GM12878 (cell line): ENCODE measurements at regions not wholly inside any gene's neighbourhood (a gene's known extent, or its start where the extent isn't known, plus 50 kb on each side); places are given as distances from the start of the nearest gene placed in this dataset.

ENCODE experiments used
- ATAC-seq: fragments of 200-7000 bp; cut with Tn5 transposase; 3 replicates; pipeline ENCODE4 v1.9.1; 2020; ENCODE audit warnings: mild to moderate bottlenecking, moderate library complexity
- BruUV-seq: library from RNA; stranded (reverse); fragments of 400-500 nt; replicated peaks from 2 replicates; lab custom pipeline; 2021; lab: Mats Ljungman, UMichigan
- CTCF ChIA-PET: fragments of 300-600 bp; sonication (Branson Sonifier 250); formaldehyde crosslinking; extraction: SDS; loops from one replicate; lab custom pipeline; 2021; ENCODE audit warnings: inconsistent platforms; lab: Yijun Ruan, JAX
- POLR2A ChIA-PET: fragments of 350-600 bp; formaldehyde crosslinking; extraction: SDS; loops from one replicate; lab custom pipeline; 2021; ENCODE audit warnings: inconsistent platforms; lab: Charles Lee
- RAD21 ChIA-PET: fragments of 300-600 bp; sonication (Branson Sonifier 250); formaldehyde crosslinking; loops from one replicate; lab custom pipeline; 2023; ENCODE audit warnings: antibody characterized with exemption; ENCODE audit not compliant: unreplicated experiment; lab: Charles Lee
- SMC1A ChIA-PET: fragments of 300-600 bp; sonication (Branson Sonifier 250); formaldehyde crosslinking; loops from one replicate; lab custom pipeline; 2023; ENCODE audit not compliant: unreplicated experiment, uncharacterized antibody; lab: Charles Lee
- DNase-seq: peaks from one replicate; pipeline ENCODE4 v3.0.0-alpha.2; 2011; ENCODE audit warnings: low read depth, low spot score
- FAIRE-seq: peaks from 3 replicates; lab custom pipeline; 2011; peaks lifted over from hg19 to GRCh38; lab: Jason Lieb, UNC
- H2AFZ ChIP-seq: 2 replicates; pipeline ENCODE4 v1.6.0; 2011; ENCODE audit warnings: low read depth, low read length, control low read depth; ENCODE audit not compliant: control insufficient read depth
- H3K27ac ChIP-seq: 2 replicates; pipeline ENCODE4 v1.5.1; 2011; ENCODE audit warnings: control low read depth; ENCODE audit not compliant: control insufficient read depth, insufficient read depth
- H3K27me3 ChIP-seq, 2 experiments: replicated peaks in 1 of 2; 2 replicates each; pipeline versions ENCODE4 v1.6.0 to v1.6.1; 2011; ENCODE audit warnings: low read length in 1 of 2; ENCODE audit not compliant: control insufficient read depth in 2 of 2, insufficient read depth in 2 of 2
- H3K36me3 ChIP-seq, 2 experiments: 2 replicates each; pipeline ENCODE4 v1.5.1; 2011; ENCODE audit warnings: low read length in 1 of 2; ENCODE audit not compliant: control insufficient read depth in 2 of 2, insufficient read depth in 2 of 2
- H3K4me1 ChIP-seq: 2 replicates; pipeline ENCODE4 v1.6.1; 2011; ENCODE audit warnings: mild to moderate bottlenecking, low read length, moderate library complexity, mixed read lengths; ENCODE audit not compliant: control insufficient read depth, insufficient read depth
- H3K4me2 ChIP-seq: 2 replicates; pipeline ENCODE4 v1.6.0; 2011; ENCODE audit warnings: control low read depth; ENCODE audit not compliant: control insufficient read depth, insufficient read depth
- H3K4me3 ChIP-seq: fragments of 200-600 bp; sonication (generic); 2 replicates; pipeline ENCODE4 v1.5.1; 2016
- H3K79me2 ChIP-seq: 2 replicates; pipeline ENCODE4 v1.6.0; 2011; ENCODE audit warnings: low read length; ENCODE audit not compliant: control insufficient read depth, insufficient read depth
- H3K9ac ChIP-seq: 2 replicates; pipeline ENCODE4 v1.8.0; 2011; ENCODE audit warnings: low read length, control low read depth, mixed read lengths; ENCODE audit not compliant: control insufficient read depth, insufficient read depth
- H3K9me3 ChIP-seq: replicated peaks from 3 replicates; pipeline ENCODE4 v1.5.1; 2011; ENCODE audit warnings: mild to moderate bottlenecking, low read length; ENCODE audit not compliant: control insufficient read depth, insufficient read depth
- H4K20me1 ChIP-seq: 2 replicates; pipeline ENCODE4 v1.6.0; 2011; ENCODE audit not compliant: control insufficient read depth, insufficient read depth
- BACH1 ChIP-seq: fragments of 450-650 bp; IDR thresholded peaks from 2 replicates; pipeline ENCODE4 v1.6.1; 2017; ENCODE audit warnings: mild to moderate bottlenecking, borderline replicate concordance
- BRCA1 ChIP-seq: IDR thresholded peaks from 2 replicates; pipeline ENCODE4 v1.6.1; 2011; ENCODE audit warnings: low read depth, low read length, improper control_type of control experiment
- EP300 ChIP-seq, 2 experiments: fragments of 150-350 bp in 1 of 2; IDR thresholded peaks; 2 replicates each; pipeline ENCODE4 v1.6.1; 2011 to 2012; ENCODE audit warnings: low read depth in 2 of 2, low read length in 2 of 2, borderline replicate concordance in 1 of 2, improper control_type of control experiment in 1 of 2, inconsistent platforms in 1 of 2; ENCODE audit not compliant: control insufficient read depth in 1 of 2
- ESRRA ChIP-seq: IDR thresholded peaks from 2 replicates; pipeline ENCODE4 v1.6.1; 2012; ENCODE audit warnings: mild to moderate bottlenecking, low read length, improper control_type of control experiment
- IKZF2 ChIP-seq, 2 experiments: fragments of 450-650 bp; IDR thresholded peaks; 2 replicates each; pipeline ENCODE4 v1.6.1; 2017; ENCODE audit warnings: mild to moderate bottlenecking in 2 of 2, moderate library complexity in 2 of 2
- MTA2 ChIP-seq: fragments of 450-650 bp; IDR thresholded peaks from 2 replicates; pipeline ENCODE4 v1.6.1; 2016; ENCODE audit warnings: low read depth, mild to moderate bottlenecking, moderate library complexity
- MXI1 ChIP-seq: fragments of 150-350 bp; IDR thresholded peaks from 2 replicates; pipeline ENCODE4 v1.6.1; 2011; ENCODE audit warnings: low read depth, mild to moderate bottlenecking, inconsistent platforms, low read length, improper control_type of control experiment
- NBN ChIP-seq: fragments of 450-650 bp; IDR thresholded peaks from 2 replicates; pipeline ENCODE4 v1.6.1; 2016
- NFXL1 ChIP-seq: fragments of 450-650 bp; IDR thresholded peaks from 2 replicates; pipeline ENCODE4 v1.6.1; 2017; ENCODE audit warnings: antibody characterized with exemption, mild to moderate bottlenecking, borderline replicate concordance
- NFYA ChIP-seq: IDR thresholded peaks from 2 replicates; pipeline ENCODE4 v1.6.1; 2011; ENCODE audit warnings: low read depth, mild to moderate bottlenecking, low read length, improper control_type of control experiment, borderline replicate concordance
- NR2F1 ChIP-seq: fragments of 450-650 bp; conservative IDR thresholded peaks from 2 replicates; pipeline ENCODE4 v1.6.1; 2017; ENCODE audit warnings: mild to moderate bottlenecking
- NRF1 ChIP-seq: conservative IDR thresholded peaks from 2 replicates; pipeline ENCODE4 v1.6.1; 2011; ENCODE audit warnings: mild to moderate bottlenecking, low read depth, low read length, improper control_type of control experiment
- PAX5 ChIP-seq: IDR thresholded peaks from 2 replicates; pipeline ENCODE4 v1.6.1; 2011; ENCODE audit warnings: low read depth, low read length, borderline replicate concordance
- RAD51 ChIP-seq: fragments of 450-650 bp; IDR thresholded peaks from 2 replicates; pipeline ENCODE4 v1.6.1; 2016; ENCODE audit warnings: moderate library complexity, mild to moderate bottlenecking, inconsistent platforms
- SUPT20H ChIP-seq: IDR thresholded peaks from 2 replicates; pipeline ENCODE4 v1.6.1; 2011; ENCODE audit warnings: low read depth, mild to moderate bottlenecking, low read length, moderate library complexity, borderline replicate concordance; ENCODE audit not compliant: control insufficient read depth
- ZSCAN29 ChIP-seq: fragments of 450-650 bp; IDR thresholded peaks from 2 replicates; pipeline ENCODE4 v1.6.1; 2017; ENCODE audit warnings: mild to moderate bottlenecking, moderate library complexity
- WGBS: methylation state at CpG from one replicate; pipeline ENCODE4 v1.1.6; 2016; ENCODE audit warnings: low lambda C conversion rate; ENCODE audit not compliant: insufficient replicate concordance, insufficient coverage; ENCODE audit errors: missing lambda C conversion rate; 5-methylcytosine and 5-hydroxymethylcytosine counted together
- in situ Hi-C: fragments of 300-500 bp; cut with MboI; formaldehyde crosslinking; loops from 9 replicates; pipeline ENCODE4 v1.14.3; 2018; ENCODE audit warnings: mixed read lengths
- intact Hi-C: fragments of 100-400 bp; cut with micrococcal nuclease; formaldehyde crosslinking; loops from one replicate; pipeline ENCODE4 v1.14.2; 2022; ENCODE audit not compliant: unreplicated experiment

DNA sequence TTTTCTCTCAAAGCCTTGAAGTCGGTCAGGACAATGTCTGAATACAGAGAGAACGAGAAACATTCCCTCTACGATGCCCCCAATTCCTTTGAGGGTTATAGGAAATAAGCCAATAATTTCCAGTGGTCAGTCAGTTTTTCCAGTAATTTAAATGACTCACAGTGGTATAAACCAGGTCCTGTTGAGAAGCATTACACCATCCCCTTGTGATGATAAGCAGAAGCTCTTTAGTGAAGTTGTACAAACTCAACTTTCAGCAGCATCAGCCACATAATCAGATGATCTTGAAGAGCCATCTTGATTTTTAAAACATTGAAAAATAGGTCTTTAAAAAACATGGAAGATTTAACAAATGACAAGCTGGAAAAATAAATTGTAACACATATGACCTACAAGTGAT, 173.9 kb upstream of the ZNF462 start:
- H3K4me1 ChIP-seq, result no peaks in the 10 kb centered on the region
- SMC1A ChIA-PET, result interaction anchor here (1.0 to 1.1 kb wide), 3 partner anchors 10 to 52 kb away, joined by 3 read pairs; no protein-coding TSS in a partner anchor
- no peaks in the 10 kb centered on the region for H3K79me2 ChIP-seq
- RAD21 ChIA-PET, result interaction anchor here (0.6 kb wide), 1 partner anchor 326 kb away, joined by 3 read pairs; no protein-coding TSS in a partner anchor
- POLR2A ChIA-PET, result no interaction called here
- no peaks in the 10 kb centered on the region for H3K9me3 ChIP-seq
- CTCF ChIA-PET, result interaction anchor here (1.0 kb wide), 1 partner anchor 10 kb away, joined by 4 read pairs; no protein-coding TSS in a partner anchor
- H3K4me2 ChIP-seq, result no peak overlapping the region
- no peak overlapping the region for H2AFZ ChIP-seq
- TF ChIP-seq NFXL1 (no peak), ZSCAN29 (no peak), NRF1 (no peak), EP300 (IDR thresholded peaks at IDR 0.05; ENCODE audit: borderline replicate concordance in 1 of 2, control insufficient read depth in 1 of 2, low read depth in 2 of 2, low read length in 2 of 2) (no peak), RAD51 (no peak), SUPT20H (no peak), NFYA (no peak), MXI1 (no peak), NR2F1 (no peak), ESRRA (no peak), IKZF2 (IDR thresholded peaks at IDR 0.05) (no peak), NBN (no peak), BRCA1 (no peak), MTA2 (no peak), PAX5 (no peak), BACH1 (no peak)
- no peak for FAIRE-seq
- H3K4me3 ChIP-seq, result no peak overlapping the region
- no peak for ATAC-seq
- WGBS, result 9% methylated on average over 3 of the region's 3 CpGs
- no TSS peak for BruUV-seq
- no peak overlapping the region for H3K9ac ChIP-seq
- H3K27me3 ChIP-seq, result no peaks in the 10 kb centered on the region
- H4K20me1 ChIP-seq, result no peaks in the 10 kb centered on the region
- no peak overlapping the region for H3K27ac ChIP-seq
- H3K36me3 ChIP-seq, result no peaks in the 10 kb centered on the region
- DNase-seq, result no peak
- intact Hi-C loops, result no loop called here
- in situ Hi-C loops, result no loop called here
